Myocyte (in vitro differentiated cells): ENCODE measurements at regions not wholly inside any gene's neighbourhood (a gene's known extent, or its start where the extent isn't known, plus 50 kb on each side); places are given as distances from the start of the nearest gene placed in this dataset.

ENCODE experiments used
- DNase-seq: peaks from one replicate; pipeline ENCODE4 v3.0.0-alpha.2; 2012; ENCODE audit warnings: low read depth

- DNase-seq: no peak
These were observed 113.5 kb upstream of the TMEM18 start for GRCh38 chr2:790634-791245.

GRCh38 chr2:790081-790480 is 112.9 kb upstream of the TMEM18 start:
- no peak for DNase-seq

- DNase-seq: no peak
These were observed 112.3 kb upstream of the TMEM18 start for GRCh38 chr2:789529-789928.

GRCh38 chr2:788227-789032 is 111.2 kb upstream of the TMEM18 start:
- no peak for DNase-seq

- no peak for DNase-seq
These were observed 107.5 kb upstream of the TMEM18 start for GRCh38 chr2:784753-785152.

GRCh38 chr2:780581-780980 is 103.4 kb upstream of the TMEM18 start:
- no peak for DNase-seq

- no peak for DNase-seq
These were observed 102.8 kb upstream of the TMEM18 start for GRCh38 chr2:780002-780401.

GRCh38 chr2:778731-779350 is 101.6 kb upstream of the TMEM18 start:
- DNase-seq: no peak

- no peak for DNase-seq
These were observed 100.3 kb upstream of the TMEM18 start for GRCh38 chr2:777546-777945.

GRCh38 chr2:777051-777450 is 99.8 kb upstream of the TMEM18 start:
- DNase-seq: no peak

GRCh38 chr2:776487-776886 is 99.3 kb upstream of the TMEM18 start:
- DNase-seq: no peak

- no peak for DNase-seq
These were observed 98.8 kb upstream of the TMEM18 start for GRCh38 chr2:776038-776437.

GRCh38 chr2:774436-774835 is 97.2 kb upstream of the TMEM18 start:
- DNase-seq: no peak

- no peak for DNase-seq
These were observed 96.3 kb upstream of the TMEM18 start for GRCh38 chr2:773256-774160.

- DNase-seq: no peak
These were observed 94.3 kb upstream of the TMEM18 start for GRCh38 chr2:771538-771937.

- DNase-seq: no peak
These were observed 93.6 kb upstream of the TMEM18 start for GRCh38 chr2:770776-771175.

GRCh38 chr2:769771-770170 is 92.6 kb upstream of the TMEM18 start:
- no peak for DNase-seq

GRCh38 chr2:768451-768850 is 91.2 kb upstream of the TMEM18 start:
- DNase-seq: no peak

GRCh38 chr2:767944-768343 is 90.7 kb upstream of the TMEM18 start:
- DNase-seq: no peak

- no peak for DNase-seq
These were observed 90.2 kb upstream of the TMEM18 start for GRCh38 chr2:767440-767839.

- no peak for DNase-seq
These were observed 89.0 kb upstream of the TMEM18 start for GRCh38 chr2:766255-766654.

GRCh38 chr2:765369-765768 is 88.2 kb upstream of the TMEM18 start:
- DNase-seq: no peak
